SK-N-SH treated with all-trans-retinoic acid at 6 μM for 48 hours (cell line): ENCODE measurements at regions not wholly inside any gene's neighbourhood (a gene's known extent, or its start where the extent isn't known, plus 50 kb on each side); places are given as distances from the start of the nearest gene placed in this dataset.
"Not testable (repeated sequence)": the region's sequence is repeated elsewhere in the genome, so short reads cannot be mapped to it uniquely, and the experiment has no call there.

ENCODE experiments used
- ATAC-seq: fragments of 200-7000 bp; cut with Tn5 transposase; 3 replicates; pipeline ENCODE4 v1.9.1; 2020; ENCODE audit warnings: mild to moderate bottlenecking, moderate library complexity
- ARNTL ChIP-seq: fragments of 450-650 bp; formaldehyde crosslinking; IDR thresholded peaks from 2 replicates; pipeline ENCODE4 v1.5.0; 2020; ENCODE audit warnings: low read depth, mild to moderate bottlenecking, moderate library complexity, borderline replicate concordance
- BACH2 ChIP-seq: fragments of 250-450 bp; sonication (Bioruptor Pico); IDR thresholded peaks from 2 replicates; pipeline ENCODE4 v1.9.0; 2021; ENCODE audit warnings: mild to moderate bottlenecking, borderline replicate concordance
- CSDC2 ChIP-seq: fragments of 250-450 bp; sonication (Bioruptor Pico); IDR thresholded peaks from 2 replicates; pipeline ENCODE4 v1.5.0; 2020; ENCODE audit warnings: mild to moderate bottlenecking, moderate library complexity
- ESRRG ChIP-seq: fragments of 250-450 bp; sonication (Bioruptor Pico); IDR thresholded peaks from 2 replicates; pipeline ENCODE4 v1.6.1; 2021; ENCODE audit warnings: mild to moderate bottlenecking
- GLIS3 ChIP-seq: fragments of 250-450 bp; sonication (Bioruptor Pico); IDR thresholded peaks from 2 replicates; pipeline ENCODE4 v1.5.0; 2020; ENCODE audit warnings: mild to moderate bottlenecking, moderate library complexity
- ISL1 ChIP-seq: fragments of 250-450 bp; sonication (Bioruptor Pico); IDR thresholded peaks from 2 replicates; pipeline ENCODE4 v2.1.2; 2022; ENCODE audit warnings: mild to moderate bottlenecking, moderate library complexity
- OSR1 ChIP-seq: fragments of 250-450 bp; sonication (Bioruptor Pico); IDR thresholded peaks from 2 replicates; pipeline ENCODE4 v1.8.0; 2022; ENCODE audit warnings: moderate library complexity, mild to moderate bottlenecking, inconsistent platforms
- PPARA ChIP-seq: fragments of 250-450 bp; sonication (Bioruptor Pico); IDR thresholded peaks from 2 replicates; pipeline ENCODE4 v1.5.0; 2020; ENCODE audit warnings: mild to moderate bottlenecking, borderline replicate concordance
- RARB ChIP-seq: fragments of 250-450 bp; sonication (Bioruptor Pico); IDR thresholded peaks from 2 replicates; pipeline ENCODE4 v1.8.0; 2021; ENCODE audit warnings: mild to moderate bottlenecking, moderate library complexity
- SNAI2 ChIP-seq: fragments of 250-450 bp; sonication (Bioruptor Pico); IDR thresholded peaks from 2 replicates; pipeline ENCODE4 v1.5.0; 2020; ENCODE audit warnings: mild to moderate bottlenecking, moderate library complexity
- TCF4 ChIP-seq: fragments of 250-450 bp; sonication (Bioruptor Pico); IDR thresholded peaks from 2 replicates; pipeline ENCODE4 v1.8.0; 2021; ENCODE audit warnings: mild to moderate bottlenecking, moderate library complexity, borderline replicate concordance
- TOX ChIP-seq: fragments of 250-450 bp; sonication (Bioruptor Pico); IDR thresholded peaks from 2 replicates; pipeline ENCODE4 v1.8.0; 2021; ENCODE audit warnings: mild to moderate bottlenecking, moderate library complexity, borderline replicate concordance
- ZC3H10 ChIP-seq: fragments of 250-450 bp; sonication (Bioruptor Pico); IDR thresholded peaks from 2 replicates; pipeline ENCODE4 v1.5.1; 2021; ENCODE audit warnings: mild to moderate bottlenecking, moderate library complexity
- ZFP3 ChIP-seq: fragments of 250-450 bp; sonication (Bioruptor Pico); IDR thresholded peaks from 2 replicates; pipeline ENCODE4 v1.5.0; 2020; ENCODE audit warnings: mild to moderate bottlenecking, moderate library complexity
- ZFP30 ChIP-seq: fragments of 450-650 bp; formaldehyde crosslinking; IDR thresholded peaks from 2 replicates; pipeline ENCODE4 v1.5.0; 2022; ENCODE audit warnings: mild to moderate bottlenecking, moderate library complexity
- ZNF565 ChIP-seq: fragments of 450-650 bp; formaldehyde crosslinking; conservative IDR thresholded peaks from 2 replicates; pipeline ENCODE4 v1.5.0; 2020; ENCODE audit warnings: low read depth, mild to moderate bottlenecking, moderate library complexity
- ZNF70 ChIP-seq: fragments of 450-650 bp; formaldehyde crosslinking; IDR thresholded peaks from 2 replicates; pipeline ENCODE4 v1.5.0; 2020; ENCODE audit warnings: mild to moderate bottlenecking, moderate library complexity
- ZNF8 ChIP-seq: fragments of 450-650 bp; formaldehyde crosslinking; IDR thresholded peaks from 2 replicates; pipeline ENCODE4 v1.5.0; 2020; ENCODE audit warnings: mild to moderate bottlenecking, moderate library complexity
- TF ChIP-seq, protein P1 (sequence below): fragments of 250-450 bp; sonication (Bioruptor Pico); IDR thresholded peaks from 2 replicates; pipeline ENCODE4 v1.5.1; 2021; ENCODE audit warnings: mild to moderate bottlenecking, moderate library complexity
- TF ChIP-seq, protein P2 (sequence below): fragments of 250-450 bp; sonication (Bioruptor Pico); IDR thresholded peaks from 2 replicates; pipeline ENCODE4 v1.5.0; 2020; ENCODE audit warnings: mild to moderate bottlenecking, moderate library complexity
- TF ChIP-seq, protein P3 (sequence below): fragments of 250-450 bp; sonication (Bioruptor Pico); IDR thresholded peaks from 2 replicates; pipeline ENCODE4 v1.5.1; 2020; ENCODE audit warnings: low read depth, mild to moderate bottlenecking, moderate library complexity
- TF ChIP-seq, protein P4 (sequence below): fragments of 250-450 bp; sonication (Bioruptor Pico); IDR thresholded peaks from 2 replicates; pipeline ENCODE4 v1.8.0; 2020; ENCODE audit warnings: mild to moderate bottlenecking, moderate library complexity, borderline replicate concordance

DNA sequence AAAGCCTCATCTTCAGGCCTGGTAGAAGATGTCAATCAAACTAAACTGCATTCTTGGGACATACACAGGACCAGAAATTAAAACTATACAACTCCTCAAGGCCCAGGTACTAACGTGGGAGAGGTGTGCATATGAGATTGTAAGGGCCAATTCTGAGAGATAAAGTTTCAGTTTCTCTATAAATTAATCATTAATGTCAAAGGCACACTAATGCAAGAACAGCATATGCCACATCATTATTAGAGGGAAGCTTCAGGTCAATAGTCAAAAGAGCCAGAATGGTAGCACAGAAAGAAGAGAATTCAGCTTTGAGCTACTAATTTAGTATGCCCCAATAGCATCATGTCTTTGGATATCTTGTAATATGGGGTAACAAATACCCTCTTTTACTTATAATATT, 744.9 kb upstream of the MGAT4C start (continued):
- TF ChIP-seq ZC3H10 (CRISPR knock-in tag), result no peak
- TF ChIP-seq GLIS3 (CRISPR knock-in tag), result no peak
- no peak for TF ChIP-seq ZNF8 (CRISPR knock-in tag)
- no peak for TF ChIP-seq ESRRG (CRISPR knock-in tag)
- no peak for TF ChIP-seq CSDC2 (CRISPR knock-in tag)
- no peak for TF ChIP-seq ZNF565 (CRISPR knock-in tag)
- TF ChIP-seq BACH2, result no peak

DNA sequence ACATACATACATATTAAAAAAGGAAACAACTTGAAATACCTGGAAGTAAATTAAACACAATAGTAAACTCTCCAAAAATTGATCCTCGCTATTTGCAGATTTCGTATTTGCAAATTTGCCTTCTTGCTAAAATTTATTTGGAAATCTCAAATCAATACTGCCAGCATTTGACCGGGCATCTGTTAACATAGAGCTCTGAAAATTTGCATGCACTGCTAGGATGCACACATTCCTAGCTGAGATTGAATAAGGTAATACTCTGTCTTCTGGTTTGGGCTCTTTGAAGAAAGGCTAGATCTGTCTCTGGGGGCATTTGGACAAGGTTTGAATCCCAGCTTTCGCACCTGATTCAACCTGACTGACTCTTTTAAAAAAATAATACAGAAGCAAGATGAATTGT, 729.1 kb upstream of the MGAT4C start:
- TF ChIP-seq ZNF70 (CRISPR knock-in tag) (no peak), TOX (no peak), ZC3H10 (CRISPR knock-in tag) (no peak), PPARA (CRISPR knock-in tag) (no peak), ARNTL (CRISPR knock-in tag) (no peak), BACH2 (no peak), ZNF565 (CRISPR knock-in tag) (no peak), CSDC2 (CRISPR knock-in tag) (no peak), RARB (no peak), ESRRG (CRISPR knock-in tag) (no peak), ZNF8 (CRISPR knock-in tag) (no peak), ZFP30 (no peak), OSR1 (CRISPR knock-in tag) (no peak), ZFP3 (CRISPR knock-in tag) (no peak), TCF4 (CRISPR knock-in tag) (no peak)
- TF ChIP-seq, protein P1, sequence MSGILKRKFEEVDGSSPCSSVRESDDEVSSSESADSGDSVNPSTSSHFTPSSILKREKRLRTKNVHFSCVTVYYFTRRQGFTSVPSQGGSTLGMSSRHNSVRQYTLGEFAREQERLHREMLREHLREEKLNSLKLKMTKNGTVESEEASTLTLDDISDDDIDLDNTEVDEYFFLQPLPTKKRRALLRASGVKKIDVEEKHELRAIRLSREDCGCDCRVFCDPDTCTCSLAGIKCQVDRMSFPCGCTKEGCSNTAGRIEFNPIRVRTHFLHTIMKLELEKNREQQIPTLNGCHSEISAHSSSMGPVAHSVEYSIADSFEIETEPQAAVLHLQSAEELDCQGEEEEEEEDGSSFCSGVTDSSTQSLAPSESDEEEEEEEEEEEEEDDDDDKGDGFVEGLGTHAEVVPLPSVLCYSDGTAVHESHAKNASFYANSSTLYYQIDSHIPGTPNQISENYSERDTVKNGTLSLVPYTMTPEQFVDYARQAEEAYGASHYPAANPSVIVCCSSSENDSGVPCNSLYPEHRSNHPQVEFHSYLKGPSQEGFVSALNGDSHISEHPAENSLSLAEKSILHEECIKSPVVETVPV, result no peak
- TF ChIP-seq, protein P2, sequence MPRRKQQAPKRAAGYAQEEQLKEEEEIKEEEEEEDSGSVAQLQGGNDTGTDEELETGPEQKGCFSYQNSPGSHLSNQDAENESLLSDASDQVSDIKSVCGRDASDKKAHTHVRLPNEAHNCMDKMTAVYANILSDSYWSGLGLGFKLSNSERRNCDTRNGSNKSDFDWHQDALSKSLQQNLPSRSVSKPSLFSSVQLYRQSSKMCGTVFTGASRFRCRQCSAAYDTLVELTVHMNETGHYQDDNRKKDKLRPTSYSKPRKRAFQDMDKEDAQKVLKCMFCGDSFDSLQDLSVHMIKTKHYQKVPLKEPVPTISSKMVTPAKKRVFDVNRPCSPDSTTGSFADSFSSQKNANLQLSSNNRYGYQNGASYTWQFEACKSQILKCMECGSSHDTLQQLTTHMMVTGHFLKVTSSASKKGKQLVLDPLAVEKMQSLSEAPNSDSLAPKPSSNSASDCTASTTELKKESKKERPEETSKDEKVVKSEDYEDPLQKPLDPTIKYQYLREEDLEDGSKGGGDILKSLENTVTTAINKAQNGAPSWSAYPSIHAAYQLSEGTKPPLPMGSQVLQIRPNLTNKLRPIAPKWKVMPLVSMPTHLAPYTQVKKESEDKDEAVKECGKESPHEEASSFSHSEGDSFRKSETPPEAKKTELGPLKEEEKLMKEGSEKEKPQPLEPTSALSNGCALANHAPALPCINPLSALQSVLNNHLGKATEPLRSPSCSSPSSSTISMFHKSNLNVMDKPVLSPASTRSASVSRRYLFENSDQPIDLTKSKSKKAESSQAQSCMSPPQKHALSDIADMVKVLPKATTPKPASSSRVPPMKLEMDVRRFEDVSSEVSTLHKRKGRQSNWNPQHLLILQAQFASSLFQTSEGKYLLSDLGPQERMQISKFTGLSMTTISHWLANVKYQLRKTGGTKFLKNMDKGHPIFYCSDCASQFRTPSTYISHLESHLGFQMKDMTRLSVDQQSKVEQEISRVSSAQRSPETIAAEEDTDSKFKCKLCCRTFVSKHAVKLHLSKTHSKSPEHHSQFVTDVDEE, result no peak

DNA sequence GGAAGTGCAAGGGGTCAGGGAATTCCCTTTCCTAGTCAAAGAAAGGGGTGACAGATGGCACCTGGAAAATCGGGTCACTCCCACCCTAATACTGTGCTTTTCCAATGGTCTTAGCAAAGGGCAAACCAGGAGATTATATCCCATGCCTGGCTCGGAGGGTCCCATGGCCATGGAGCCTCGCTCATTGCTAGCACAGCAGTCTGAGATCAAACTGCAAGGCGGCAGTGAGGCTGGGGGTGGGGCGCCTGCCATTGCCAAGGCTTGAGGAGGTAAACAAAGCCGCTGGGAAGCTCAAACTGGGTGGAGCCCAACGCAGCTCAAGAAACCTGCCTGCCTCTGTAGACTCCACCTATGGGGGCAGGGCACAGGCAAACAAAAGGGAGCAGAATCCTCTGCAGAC, 714.4 kb upstream of the MGAT4C start:
- ATAC-seq, result not testable (repeated sequence)

More for the DNA sequence above, 729.1 kb upstream of the MGAT4C start:
- no peak for ATAC-seq

DNA sequence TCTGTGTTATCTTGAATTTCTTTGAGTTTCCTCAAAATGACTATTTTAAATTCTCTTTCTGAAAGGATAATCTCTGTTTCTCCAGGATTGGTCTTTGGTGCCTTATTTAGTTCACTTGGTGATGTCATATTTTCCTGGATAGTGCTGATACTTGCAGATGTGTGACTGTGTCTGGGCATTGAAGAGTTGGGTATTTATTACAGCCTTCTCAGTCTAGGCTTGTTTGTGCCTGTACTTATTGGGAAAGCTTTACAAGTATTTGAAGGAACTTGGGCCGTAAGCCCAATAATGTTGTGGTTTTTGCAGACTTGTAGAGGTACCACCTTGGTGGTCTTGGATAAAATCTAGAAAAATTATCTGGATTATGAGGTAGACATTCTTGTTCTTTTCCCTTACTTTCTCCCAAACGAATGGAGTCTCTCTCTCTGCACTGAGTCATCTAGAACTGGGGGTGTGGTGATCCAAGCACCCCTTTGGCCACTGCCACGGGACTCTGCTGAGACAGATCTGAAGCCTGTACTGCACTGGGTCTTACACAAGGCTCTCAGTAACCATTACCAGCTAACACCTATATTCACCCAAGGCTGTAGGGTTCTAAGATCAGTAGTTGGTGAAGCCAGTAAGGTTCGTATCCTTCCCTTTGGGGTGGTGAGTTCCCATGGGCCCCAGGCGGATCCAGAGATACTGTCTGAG, 703.7 kb upstream of the MGAT4C start:
- no peak for TF ChIP-seq PPARA (CRISPR knock-in tag)
- TF ChIP-seq ZNF70 (CRISPR knock-in tag), result no peak
- TF ChIP-seq ARNTL (CRISPR knock-in tag), result no peak
- TF ChIP-seq ISL1, result no peak
- no peak for TF ChIP-seq ZFP30
- TF ChIP-seq, protein P3, sequence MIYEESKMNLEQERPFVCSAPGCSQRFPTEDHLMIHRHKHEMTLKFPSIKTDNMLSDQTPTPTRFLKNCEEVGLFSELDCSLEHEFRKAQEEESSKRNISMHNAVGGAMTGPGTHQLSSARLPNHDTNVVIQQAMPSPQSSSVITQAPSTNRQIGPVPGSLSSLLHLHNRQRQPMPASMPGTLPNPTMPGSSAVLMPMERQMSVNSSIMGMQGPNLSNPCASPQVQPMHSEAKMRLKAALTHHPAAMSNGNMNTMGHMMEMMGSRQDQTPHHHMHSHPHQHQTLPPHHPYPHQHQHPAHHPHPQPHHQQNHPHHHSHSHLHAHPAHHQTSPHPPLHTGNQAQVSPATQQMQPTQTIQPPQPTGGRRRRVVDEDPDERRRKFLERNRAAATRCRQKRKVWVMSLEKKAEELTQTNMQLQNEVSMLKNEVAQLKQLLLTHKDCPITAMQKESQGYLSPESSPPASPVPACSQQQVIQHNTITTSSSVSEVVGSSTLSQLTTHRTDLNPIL (CRISPR knock-in tag), result no peak
- no peak for TF ChIP-seq RARB
- no peak for TF ChIP-seq ZFP3 (CRISPR knock-in tag)
- no peak for ATAC-seq

DNA sequence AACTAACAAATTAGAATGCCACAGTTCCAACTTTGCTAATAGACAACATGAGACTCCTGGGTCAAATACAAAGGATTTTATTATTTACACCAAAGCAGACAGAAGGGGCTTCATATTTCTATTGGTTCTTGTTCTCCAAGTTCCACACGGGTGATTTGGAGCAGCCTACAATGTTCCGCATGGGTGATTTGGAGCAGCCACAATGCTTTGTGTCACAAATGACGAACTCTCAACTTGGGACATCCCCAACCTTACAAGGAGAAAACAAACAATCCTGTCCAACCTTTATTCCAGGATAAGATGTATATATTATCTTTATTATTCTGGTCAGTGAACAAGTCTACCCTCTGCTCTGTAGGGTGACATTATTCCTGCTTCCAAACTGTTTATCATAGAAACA, 694.3 kb upstream of the MGAT4C start:
- ATAC-seq, result no peak
- TF ChIP-seq SNAI2 (CRISPR knock-in tag) (no peak), RARB (no peak), ESRRG (CRISPR knock-in tag) (no peak), ZNF565 (CRISPR knock-in tag) (no peak), TOX (no peak), ARNTL (CRISPR knock-in tag) (no peak), CSDC2 (CRISPR knock-in tag) (no peak), ZFP3 (CRISPR knock-in tag) (no peak), ZNF8 (CRISPR knock-in tag) (no peak), BACH2 (no peak), TCF4 (CRISPR knock-in tag) (no peak), ZC3H10 (CRISPR knock-in tag) (no peak)
- TF ChIP-seq, protein P4, sequence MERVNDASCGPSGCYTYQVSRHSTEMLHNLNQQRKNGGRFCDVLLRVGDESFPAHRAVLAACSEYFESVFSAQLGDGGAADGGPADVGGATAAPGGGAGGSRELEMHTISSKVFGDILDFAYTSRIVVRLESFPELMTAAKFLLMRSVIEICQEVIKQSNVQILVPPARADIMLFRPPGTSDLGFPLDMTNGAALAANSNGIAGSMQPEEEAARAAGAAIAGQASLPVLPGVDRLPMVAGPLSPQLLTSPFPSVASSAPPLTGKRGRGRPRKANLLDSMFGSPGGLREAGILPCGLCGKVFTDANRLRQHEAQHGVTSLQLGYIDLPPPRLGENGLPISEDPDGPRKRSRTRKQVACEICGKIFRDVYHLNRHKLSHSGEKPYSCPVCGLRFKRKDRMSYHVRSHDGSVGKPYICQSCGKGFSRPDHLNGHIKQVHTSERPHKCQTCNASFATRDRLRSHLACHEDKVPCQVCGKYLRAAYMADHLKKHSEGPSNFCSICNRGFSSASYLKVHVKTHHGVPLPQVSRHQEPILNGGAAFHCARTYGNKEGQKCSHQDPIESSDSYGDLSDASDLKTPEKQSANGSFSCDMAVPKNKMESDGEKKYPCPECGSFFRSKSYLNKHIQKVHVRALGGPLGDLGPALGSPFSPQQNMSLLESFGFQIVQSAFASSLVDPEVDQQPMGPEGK (CRISPR knock-in tag), result no peak
- TF ChIP-seq, protein P3 (CRISPR knock-in tag), result no peak
- TF ChIP-seq, protein P1, result no peak
